Retinal pigment epithelial cell (primary cell): ENCODE measurements at regions not wholly inside any gene's neighbourhood (a gene's known extent, or its start where the extent isn't known, plus 50 kb on each side); places are given as distances from the start of the nearest gene placed in this dataset.

Experiments used
- DNase-seq: peaks from one replicate; pipeline ENCODE4 v3.0.0-alpha.2; 2010; ENCODE audit warnings: low read depth
- H3K4me3 ChIP-seq: 2 replicates; pipeline ENCODE4 v1.5.1; 2011; ENCODE audit warnings: mild to moderate bottlenecking, low read length, control low read depth, moderate library complexity
- CTCF ChIP-seq: conservative IDR thresholded peaks from 2 replicates; pipeline ENCODE4 v1.5.1; 2011; ENCODE audit warnings: low read depth, low read length, control low read depth, inconsistent platforms

- H3K4me3 ChIP-seq, result no peak overlapping the region
- no peak for DNase-seq
- no peak for TF ChIP-seq CTCF
These were observed 123.5 kb upstream of the CTAGE1 start for GRCh38 chr18:22541232-22541631.

GRCh38 chr18:22542406-22542835 lies 124.7 kb upstream of the CTAGE1 start:
- no peak for DNase-seq
- TF ChIP-seq CTCF, result no peak

GRCh38 chr18:22543769-22544168 lies 126.1 kb upstream of the CTAGE1 start:
- DNase-seq, result no peak
- TF ChIP-seq CTCF, result no peak

More at GRCh38 chr18:22542406-22542835, 124.7 kb upstream of the CTAGE1 start:
- no peak overlapping the region for H3K4me3 ChIP-seq

GRCh38 chr18:22544626-22545025 lies 126.9 kb upstream of the CTAGE1 start:
- no peak for TF ChIP-seq CTCF
- DNase-seq, result no peak
- H3K4me3 ChIP-seq, result no peak overlapping the region

More at GRCh38 chr18:22543769-22544168, 126.1 kb upstream of the CTAGE1 start:
- H3K4me3 ChIP-seq, result no peak overlapping the region

- no peak for DNase-seq
- no peak for TF ChIP-seq CTCF
- no peak overlapping the region for H3K4me3 ChIP-seq
These were observed 127.5 kb upstream of the CTAGE1 start for GRCh38 chr18:22545066-22545760.

GRCh38 chr18:22546905-22547570 lies 129.3 kb upstream of the CTAGE1 start:
- no peak for DNase-seq
- TF ChIP-seq CTCF, result no peak
- no peak overlapping the region for H3K4me3 ChIP-seq

- no peak for TF ChIP-seq CTCF
- no peak for DNase-seq
- no peak overlapping the region for H3K4me3 ChIP-seq
These were observed 130.3 kb upstream of the CTAGE1 start for GRCh38 chr18:22547807-22548561.
